ENCODE measurements at regions not wholly inside any gene's neighbourhood (a gene's known extent, or its start where the extent isn't known, plus 50 kb on each side); places are given as distances from the start of the nearest gene placed in this dataset.
"Not testable (repeated sequence)": the region's sequence is repeated elsewhere in the genome, so short reads cannot be mapped to it uniquely, and the experiment has no call there.

DNA sequence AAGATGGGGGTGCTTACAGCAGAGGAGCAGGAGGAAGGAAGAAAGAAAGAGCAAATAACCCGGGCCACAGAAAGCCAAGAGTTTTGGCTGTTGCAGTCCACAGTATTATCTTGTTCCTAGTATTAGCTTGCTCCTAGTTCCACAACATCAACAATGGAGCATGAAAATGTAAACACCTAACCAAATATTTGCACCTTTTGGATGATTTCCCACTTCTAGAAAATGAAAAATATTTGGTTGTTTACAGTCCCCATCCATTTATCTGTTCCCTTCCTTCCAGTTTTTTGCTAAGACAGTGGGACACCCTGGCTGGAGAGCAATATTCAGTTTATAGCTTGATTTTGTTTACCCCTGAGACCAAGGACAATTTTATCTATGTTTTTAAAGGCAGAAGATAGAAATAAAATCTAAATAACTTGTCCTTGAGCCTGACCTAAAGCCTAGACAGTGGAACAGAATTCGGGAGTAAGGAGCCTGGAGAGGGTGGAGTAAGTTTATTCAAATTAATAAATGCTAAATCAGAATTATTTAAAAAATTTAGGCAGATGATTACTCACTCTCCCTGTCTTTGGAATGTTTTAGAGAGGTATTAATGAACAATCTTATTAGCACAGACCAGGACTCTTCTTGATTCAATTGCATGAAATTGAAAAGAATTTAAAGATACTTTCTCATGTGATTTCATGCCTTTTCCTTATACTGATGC lies 51.6 kb downstream of the RESF1 start:
- DNase-seq: no peak
- ATAC-seq: no peak

DNA sequence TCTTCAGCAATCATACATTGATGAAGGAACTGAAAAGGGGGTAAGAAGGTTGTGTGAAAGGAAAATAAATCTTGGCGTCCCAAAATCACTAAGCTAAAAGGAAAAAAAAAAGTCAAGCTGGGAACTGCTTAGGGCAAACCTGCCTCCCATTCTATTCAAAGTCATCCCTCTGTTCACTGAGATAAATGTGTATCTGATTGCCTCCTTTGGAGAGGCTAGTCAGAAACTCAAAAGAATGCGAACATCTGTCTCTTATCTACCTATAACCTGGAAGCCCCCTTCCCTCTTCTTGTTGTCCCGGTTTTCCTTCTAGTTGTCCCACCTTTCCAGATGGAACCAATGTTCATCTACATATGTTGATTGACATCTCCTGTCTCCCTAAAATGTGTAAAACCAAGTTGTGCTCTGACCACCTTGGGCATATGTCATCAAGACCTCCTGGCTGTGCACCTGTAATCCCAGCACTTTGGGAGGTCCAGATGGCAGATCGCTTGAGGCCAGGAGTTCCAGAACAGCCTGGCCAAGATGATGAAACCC lies 53.1 kb downstream of the RESF1 start:
- ATAC-seq (no peak), DNase-seq (no peak)

DNA sequence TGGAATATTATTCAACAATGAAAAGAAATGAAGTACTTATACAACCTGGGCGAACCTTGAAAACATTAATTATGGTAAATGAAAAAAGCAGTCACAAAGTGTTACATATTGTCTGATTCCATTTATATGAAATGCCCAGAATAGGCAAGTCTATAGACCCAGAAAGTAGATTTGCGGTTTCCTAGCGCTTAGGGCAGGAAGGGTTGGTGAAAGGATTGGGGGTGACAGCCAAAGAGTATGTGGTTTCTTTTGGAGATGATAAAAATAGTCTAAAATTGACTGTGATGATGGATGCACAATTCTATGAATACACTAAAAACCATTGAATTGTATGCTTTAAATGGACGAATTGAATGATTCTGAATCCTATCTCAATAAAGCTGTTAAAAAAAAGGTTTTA lies 55.8 kb downstream of the RESF1 start:
- DNase-seq (no peak), ATAC-seq (no peak)

DNA sequence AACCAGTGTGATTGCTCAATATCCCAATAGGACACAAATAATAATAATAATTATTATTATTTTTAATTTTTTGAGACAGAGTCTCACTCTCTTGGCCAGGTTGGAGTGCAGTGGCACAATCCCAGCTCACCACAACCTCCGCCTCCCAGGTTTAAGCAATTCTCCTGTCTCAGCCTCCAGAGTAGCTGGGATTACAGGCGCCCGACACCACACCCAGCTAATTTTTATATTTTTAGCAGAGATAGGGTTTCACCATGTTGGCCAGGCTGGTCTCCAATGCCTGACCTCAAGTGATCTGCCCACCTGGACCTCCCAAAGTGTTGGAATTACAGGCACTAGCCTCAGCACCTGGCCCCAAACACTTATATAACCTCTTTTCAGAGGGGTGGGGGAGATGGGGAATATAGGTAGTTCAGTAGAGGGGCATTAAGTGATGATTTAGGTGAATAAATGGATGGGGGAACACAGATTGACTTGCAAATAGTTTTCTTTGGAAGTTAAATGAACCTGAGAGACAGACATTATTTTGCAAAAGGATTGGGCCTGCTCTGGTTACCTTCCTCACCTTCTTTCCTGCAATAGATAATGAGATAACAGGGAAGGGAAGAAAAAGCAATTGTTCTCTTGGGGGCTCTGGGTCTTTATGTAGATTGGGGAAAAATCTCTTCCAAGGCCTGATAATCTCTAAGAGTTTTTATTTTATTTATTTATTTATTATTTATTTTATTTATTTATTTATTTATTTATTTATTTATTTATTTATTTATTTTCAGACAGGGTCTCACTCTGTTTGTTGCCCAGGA lies 57.7 kb downstream of the RESF1 start:
- DNase-seq (no peak), ATAC-seq (no peak)

DNA sequence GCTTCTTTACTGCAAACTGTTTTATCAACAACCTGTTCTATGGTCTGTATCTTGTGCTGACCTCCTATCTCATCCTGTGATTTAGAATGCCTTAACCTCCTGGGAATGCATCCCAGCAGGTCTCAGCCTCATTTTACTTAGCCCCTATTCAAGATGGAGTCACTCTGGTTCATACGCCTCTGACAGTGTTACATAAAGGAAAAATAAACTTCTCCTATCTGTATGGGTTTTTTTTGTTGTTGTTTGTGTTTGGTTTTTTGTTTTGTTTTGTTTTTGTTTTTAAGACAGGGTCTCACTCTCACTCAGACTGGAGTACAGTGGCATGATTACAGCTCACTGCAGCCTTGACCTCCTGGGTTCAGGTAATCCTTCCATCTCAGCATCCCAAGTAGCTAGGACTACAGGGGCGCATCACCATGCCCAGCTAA lies 62.1 kb downstream of the RESF1 start:
- no peak for ATAC-seq
- no peak for DNase-seq

DNA sequence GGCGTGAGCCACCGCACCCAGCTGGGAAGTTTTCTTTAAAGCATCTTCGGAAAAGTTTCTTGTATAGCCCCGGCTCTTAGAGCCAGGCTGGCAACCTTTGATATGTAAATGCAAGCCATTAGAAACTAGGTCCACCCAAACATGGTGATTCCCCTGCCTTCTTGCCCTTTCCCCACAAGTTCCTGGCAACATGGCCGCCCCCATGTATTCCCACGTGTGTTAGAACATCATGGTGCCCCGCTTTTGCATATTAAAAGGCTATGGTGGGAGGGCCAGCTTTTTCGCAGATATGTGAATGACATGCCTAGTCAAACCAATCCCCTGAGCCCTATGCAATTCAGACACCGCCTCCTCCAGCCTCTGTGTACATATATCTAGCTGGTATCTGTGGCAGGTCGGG lies 63.2 kb downstream of the RESF1 start:
- not testable (repeated sequence) for ATAC-seq

DNA sequence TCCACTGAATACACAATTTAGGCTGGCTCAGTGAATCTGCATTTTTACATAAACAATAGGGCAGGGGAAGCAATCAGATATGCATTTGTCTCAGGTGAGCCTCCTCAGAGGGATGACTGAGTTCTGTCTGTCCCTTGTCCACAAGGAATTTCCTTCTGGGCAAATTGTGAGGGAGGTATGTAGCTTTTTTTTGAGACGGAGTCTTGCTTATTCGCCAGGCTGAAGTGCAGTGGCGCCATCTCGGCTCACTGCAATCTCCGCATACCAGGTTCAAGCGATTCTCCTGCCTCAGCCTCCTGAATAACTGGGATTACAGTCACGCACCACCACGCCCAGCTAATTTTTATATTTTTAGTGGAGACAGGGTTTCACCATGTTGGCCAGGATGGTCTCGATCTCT lies 64.6 kb downstream of the RESF1 start:
- not testable (repeated sequence) for ATAC-seq, DNase-seq

More for the DNA sequence above, 63.2 kb downstream of the RESF1 start:
- DNase-seq: peak; percentile 11

DNA sequence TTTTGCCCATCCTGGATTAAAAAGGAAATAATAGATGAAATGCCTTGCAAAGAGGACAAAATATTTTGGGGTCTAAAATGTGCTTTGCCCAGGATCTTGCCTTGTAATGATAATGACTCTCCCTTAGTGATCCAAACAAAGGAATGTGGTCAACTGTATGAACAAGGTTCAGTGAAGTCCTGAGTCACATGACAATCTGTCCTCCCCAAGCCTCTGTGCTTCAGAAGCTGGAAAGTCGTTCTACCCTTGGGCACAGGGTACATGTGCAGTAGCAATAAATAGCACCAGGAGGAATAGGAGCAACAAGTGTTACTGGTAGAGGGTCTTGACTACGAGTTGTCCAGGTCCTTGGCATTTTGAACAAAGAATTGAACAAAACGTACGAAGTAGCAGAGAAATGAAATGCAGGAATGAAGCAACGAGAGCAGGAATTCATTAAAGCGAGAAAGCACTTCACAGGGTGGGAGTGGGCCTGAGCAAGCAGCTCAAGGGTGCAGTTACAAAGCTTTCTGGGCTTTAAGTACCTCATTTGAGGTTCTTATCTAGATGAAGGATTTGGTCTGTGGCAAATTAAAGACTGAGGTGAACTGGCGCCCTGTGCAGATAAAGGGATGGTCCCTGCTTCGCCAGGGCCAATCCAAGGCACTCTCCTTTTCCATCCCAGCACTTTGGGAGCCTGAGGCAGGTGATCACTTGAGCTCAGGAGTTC lies 65.8 kb downstream of the RESF1 start:
- no peak for DNase-seq

DNA sequence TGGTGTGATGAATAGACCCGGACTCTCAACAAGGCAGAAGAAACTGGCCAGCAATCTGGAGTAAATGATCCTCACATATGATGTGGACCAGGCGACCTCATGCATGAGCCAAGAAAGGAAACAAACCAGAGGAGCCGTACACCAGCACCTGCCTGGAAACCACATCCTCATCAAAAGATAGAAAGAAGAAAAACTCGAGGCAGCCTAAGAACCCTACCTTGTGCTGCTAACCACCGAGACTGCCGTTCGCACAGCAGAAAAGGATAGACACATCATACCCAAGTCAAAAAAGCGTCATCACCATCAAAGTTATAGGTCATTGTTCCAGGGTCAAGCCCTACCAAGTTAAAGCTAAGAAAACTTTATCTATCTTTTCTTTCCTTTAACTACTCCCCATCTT lies 66.7 kb downstream of the RESF1 start:
- DNase-seq: peak; percentile 25
- peak; percentile 94 for ATAC-seq

More for the DNA sequence above, 65.8 kb downstream of the RESF1 start:
- ATAC-seq: no peak

DNA sequence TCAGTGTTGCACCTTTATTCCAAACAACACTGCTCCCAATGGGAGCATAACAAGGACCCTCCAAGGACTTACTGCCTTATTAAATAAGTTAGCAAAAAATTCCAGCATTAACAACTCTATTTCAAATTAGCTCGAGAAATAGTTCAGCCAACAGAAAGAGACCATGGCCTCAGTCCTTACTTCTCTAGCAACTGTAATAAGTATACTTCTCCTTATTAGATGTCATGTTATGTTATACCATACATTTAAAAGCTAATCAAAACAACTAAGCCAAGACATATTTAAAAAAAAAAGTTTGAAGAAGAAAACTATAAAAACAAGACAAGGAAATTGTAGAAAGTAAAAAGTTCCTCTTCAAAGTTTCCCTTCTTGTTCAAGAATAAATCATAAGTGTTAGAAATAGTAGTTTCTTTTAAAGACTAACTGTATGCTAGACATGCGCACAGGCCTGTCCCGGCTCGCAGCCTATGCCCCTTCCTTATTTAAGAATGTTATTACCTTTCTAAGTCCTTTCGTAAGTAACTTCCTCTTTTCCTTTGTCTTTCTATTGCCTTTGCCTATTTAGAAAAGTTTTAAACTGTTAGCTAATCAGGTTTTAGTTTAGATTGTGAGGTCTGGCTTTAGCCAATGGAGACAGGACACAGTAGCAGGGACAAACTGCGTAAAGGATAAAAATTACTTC lies 68.6 kb downstream of the RESF1 start:
- ATAC-seq (no peak), DNase-seq (no peak)

DNA sequence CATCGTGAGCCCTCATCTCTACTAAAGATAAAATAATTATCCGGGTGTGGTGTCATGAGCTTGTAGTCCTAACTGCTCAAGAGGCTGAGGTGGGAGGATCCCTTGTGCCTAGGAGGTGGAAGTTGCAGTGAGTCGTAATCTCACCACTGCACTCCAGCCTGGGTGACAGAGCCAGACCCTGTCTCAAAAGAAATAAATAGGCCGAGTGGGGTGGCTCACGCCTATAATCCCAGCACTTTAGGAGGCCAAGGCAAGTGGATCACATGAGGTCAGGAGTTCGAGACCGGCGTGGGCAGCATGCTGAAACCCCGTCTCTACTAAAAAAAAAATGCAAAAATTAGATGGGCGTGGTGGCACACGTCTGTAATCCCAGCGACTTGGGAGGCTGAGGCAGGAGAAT lies 70.9 kb downstream of the RESF1 start:
- no peak for DNase-seq
- ATAC-seq: no peak

DNA sequence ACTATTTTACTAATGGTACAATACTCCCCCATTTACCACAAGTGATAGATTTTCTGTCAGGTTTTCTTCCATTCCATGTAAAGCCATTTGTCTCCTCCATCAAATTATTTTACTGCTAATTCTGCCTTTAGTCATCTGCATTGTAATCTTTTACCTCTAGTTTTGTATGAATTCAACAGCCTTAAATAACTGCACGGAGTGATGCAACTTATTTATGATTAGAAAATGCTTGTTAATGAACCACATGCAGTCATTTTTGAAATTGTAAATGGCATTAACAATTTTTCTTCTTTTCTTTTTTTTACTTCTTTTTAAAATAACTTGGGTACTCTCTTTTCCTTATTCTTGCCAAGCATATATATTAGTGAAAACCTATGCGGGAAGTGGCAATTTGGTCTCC lies 71.5 kb downstream of the RESF1 start:
- ATAC-seq: no peak

DNA sequence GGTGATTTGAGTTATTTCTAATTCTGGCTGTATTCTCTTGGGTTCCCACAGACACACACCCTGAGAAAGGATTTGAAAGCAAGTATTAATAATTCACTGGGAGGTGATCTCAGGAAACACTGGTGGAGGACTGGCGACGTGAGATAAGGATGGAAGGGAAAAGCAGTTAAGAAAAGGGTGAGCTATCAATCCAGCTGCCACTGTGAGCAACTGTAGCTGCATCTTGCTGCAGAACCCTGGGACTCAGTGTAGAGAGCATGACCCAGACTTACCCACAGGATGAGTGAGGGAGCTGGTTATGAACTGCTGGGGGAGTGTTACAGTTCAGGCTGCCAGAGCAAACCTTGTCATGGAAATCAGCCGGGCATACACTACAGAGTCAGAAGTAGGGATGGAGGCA lies 71.9 kb downstream of the RESF1 start:
- ATAC-seq: peak; percentile 14
- no peak for DNase-seq

More for the DNA sequence above, 71.5 kb downstream of the RESF1 start:
- no peak for DNase-seq

DNA sequence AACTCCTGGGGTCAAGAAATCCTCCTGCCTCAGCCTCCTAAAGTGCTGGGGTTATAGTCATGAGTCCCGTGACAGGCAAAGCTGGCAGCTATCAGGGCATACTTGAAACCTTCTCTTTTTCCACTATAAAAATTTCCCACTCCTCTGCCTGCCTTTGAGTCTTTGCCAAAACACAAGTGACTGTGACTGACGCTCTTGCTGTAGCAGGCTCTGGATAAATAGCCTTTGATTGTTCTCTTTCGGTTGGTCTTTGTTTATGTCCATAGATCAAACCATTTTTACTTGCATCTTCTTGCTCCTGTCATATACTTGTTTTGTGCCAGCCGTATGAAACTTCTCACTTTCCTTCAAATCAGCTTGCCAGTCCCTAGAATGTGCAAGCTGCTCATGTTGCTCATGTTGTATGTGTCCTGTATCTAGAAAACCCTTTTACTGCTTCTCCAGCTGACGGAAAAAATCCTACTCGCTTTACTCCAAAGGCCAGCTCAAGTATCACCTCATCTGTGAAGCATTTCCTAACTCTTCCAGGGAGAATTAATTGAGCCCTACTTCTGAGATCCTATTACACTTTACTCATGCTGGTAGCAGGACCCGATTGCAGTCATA lies 73.1 kb downstream of the RESF1 start:
- ATAC-seq: no peak
- no peak for DNase-seq

DNA sequence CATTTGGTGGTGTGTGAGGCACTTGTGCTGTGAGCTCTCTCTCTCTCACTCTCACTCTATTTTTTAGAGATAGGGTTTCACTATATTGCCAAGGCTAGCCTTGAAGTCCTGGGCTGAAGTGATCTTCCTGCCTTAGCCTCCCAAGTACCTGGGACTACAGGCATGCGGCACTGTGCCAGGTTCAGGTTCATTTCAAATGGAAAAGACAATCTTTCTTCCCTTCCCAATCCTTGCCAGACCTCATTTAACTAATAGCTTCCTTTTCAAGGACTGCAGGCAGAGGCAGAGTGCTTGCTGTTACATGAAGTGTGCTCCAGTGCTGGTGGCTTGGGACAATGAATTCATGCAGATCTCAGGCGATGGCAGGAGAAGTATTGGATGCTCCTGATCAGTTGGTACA lies 73.2 kb upstream of the BICD1 start:
- no peak for DNase-seq
- ATAC-seq: no peak

DNA sequence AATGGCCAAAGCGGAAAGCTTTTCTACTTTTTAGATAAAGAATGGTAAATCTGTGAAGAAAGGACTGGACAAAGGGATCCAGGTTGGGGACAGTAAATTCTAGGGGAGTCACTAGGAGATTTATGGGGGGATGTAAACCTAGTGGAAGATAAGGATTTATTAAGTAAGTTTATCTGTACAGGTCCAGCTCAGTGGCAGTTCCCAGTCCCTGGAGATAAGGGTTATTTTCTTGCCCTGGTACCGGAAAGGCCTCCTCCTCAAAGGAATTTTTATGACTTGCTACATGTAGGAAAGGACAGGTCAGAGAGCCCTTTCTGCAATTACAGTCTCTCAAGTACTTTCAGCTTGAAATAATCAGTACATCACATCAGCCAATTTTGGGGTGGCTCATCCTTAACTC lies 72.6 kb upstream of the BICD1 start:
- DNase-seq (no peak), ATAC-seq (no peak)

DNA sequence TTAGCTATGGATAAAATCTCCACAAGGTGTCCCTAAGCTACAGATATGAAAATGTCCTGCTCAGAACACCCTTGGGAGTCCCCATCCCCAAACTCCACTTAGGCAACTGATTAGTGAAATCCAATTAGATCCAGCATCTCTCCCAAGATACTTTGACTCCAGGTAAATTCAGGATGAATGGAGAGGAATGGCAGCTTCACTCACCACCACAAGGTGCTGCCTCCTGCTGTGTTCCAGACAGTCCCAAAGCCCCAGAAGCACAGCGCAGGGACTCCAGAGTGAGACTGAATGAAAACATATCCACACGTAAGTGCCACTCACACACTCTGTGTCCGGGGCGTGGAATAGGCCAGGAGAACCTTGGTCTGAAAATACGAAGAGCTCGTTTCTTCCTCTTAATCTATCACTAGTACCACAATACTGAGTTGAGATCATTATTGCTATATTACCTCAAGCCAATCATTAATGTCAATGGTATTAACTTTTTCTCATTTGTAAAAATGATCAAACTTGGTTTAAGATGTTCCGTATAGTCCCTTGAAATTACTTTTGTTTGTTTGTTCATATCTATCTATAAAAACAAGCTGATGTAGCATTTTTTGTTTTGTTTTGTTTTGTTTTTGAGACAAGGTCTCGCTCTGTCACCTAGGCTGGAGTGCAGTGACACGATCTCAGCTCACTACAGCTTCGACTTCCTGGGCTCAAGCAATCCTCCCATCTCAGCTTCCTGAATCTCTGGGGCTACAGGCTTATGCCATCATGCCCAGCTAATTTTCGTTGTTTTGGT lies 70.0 kb upstream of the BICD1 start:
- ATAC-seq: no peak

DNA sequence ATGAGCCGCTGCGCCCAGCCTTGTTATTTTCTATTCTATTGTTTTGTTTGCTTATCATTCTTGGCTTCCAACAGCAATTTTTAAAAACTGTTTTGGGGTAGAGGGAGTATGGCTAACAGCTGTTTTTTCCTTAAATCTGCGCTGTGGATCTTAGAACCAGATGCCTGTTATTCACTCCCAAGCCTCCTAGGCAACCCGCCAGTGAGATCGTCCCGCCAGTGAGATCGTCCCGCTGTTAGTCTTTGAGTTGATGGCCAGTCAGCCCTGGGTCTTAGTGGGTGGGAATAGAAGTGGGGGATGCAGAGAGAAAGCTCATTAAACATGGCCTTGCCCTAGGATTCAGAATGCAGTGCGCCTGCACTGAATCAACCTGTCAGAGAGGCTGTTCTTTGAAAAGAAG lies 67.3 kb upstream of the BICD1 start:
- no peak for ATAC-seq
- DNase-seq: no peak

More for the DNA sequence above, 70.0 kb upstream of the BICD1 start:
- DNase-seq: no peak

DNA sequence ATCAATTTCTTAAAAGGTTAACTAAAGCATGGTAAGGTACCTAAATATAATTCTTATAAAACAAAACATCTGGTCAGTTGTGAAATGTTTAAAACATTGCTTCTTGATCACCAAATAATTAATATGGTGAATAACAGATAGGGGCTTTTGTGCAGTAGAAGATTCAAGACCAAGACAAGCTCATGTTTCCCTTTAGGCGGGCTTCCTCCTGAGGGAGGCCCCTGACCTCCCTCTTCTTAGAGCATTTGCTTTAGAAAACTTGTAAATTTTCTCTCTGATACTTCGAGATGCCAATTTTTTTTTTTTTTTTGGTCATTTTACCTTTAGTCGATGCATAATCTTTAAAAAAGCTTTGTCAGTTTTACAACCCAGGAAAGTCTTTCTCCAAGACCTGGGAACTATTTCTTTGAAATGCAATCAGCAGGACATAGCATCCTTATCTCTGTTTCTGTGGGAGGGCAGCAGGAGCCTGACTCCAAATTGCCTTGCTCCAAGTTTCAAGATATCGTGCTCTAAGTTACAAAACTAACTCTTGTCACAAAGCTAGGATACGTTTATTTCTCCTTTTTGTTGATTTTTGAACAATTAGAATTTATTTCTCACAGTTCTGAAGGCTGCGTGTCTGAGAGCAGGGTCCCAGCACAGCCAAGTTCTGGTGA lies 66.6 kb upstream of the BICD1 start:
- ATAC-seq: no peak
- DNase-seq: no peak

DNA sequence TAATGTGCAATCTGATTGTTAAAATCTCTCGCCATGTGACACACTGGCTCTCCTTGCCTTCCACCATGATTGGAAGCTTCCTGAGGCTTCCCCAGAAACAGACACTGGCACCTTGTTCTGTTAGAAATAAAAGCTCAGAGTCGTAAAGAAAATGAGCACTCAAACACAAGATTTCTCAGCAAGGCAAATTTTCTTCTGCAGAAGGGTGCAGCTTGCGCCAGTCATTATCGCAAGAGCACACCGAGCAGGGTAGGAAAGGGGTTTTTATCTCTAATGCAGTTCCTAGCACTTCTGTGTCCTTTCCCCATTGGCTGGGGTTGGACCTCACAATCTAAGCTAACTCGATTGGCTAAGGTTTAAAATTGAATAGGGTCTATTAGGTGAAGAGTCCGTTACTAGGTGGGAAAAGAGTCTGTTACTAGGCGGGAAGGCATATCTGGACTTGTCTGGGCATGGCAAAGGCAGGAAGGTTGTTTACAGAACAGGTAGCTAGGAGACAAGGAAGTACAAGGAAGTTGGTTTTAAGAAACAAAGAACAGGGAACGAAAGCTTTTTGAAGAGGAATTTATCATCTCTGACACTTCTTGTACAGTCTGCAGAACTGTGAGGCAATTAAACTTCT lies 62.6 kb upstream of the BICD1 start:
- ATAC-seq: no peak
- no peak for DNase-seq
